ENCODE measurements at regions not wholly inside any gene's neighbourhood (a gene's known extent, or its start where the extent isn't known, plus 50 kb on each side); places are given as distances from the start of the nearest gene placed in this dataset.

- TF ChIP-seq POLR2A (IDR thresholded peaks at IDR 0.05): no peak
- no peak for TF ChIP-seq CTCF (IDR thresholded peaks at IDR 0.05 in 4 of 5, conservative IDR thresholded peaks at IDR 0.05 in 1 of 5)
These were observed 62.0 kb upstream of the SIRPA start for GRCh38 chr20:1833216-1833615.

All from gastrocnemius medialis (tissue), 4 donors.